ENCODE measurements at regions not wholly inside any gene's neighbourhood (a gene's known extent, or its start where the extent isn't known, plus 50 kb on each side); places are given as distances from the start of the nearest gene placed in this dataset.
A peak's percentile ranks its signal among the peaks of the same experiment; 100 is the strongest.

- TF ChIP-seq, protein P1, sequence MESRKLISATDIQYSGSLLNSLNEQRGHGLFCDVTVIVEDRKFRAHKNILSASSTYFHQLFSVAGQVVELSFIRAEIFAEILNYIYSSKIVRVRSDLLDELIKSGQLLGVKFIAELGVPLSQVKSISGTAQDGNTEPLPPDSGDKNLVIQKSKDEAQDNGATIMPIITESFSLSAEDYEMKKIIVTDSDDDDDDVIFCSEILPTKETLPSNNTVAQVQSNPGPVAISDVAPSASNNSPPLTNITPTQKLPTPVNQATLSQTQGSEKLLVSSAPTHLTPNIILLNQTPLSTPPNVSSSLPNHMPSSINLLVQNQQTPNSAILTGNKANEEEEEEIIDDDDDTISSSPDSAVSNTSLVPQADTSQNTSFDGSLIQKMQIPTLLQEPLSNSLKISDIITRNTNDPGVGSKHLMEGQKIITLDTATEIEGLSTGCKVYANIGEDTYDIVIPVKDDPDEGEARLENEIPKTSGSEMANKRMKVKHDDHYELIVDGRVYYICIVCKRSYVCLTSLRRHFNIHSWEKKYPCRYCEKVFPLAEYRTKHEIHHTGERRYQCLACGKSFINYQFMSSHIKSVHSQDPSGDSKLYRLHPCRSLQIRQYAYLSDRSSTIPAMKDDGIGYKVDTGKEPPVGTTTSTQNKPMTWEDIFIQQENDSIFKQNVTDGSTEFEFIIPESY (IDR thresholded peaks at IDR 0.05; ENCODE audit: borderline replicate concordance, low read depth): no peak
- no peak for TF ChIP-seq RXRA (IDR thresholded peaks at IDR 0.05; ENCODE audit: borderline replicate concordance, low read depth)
- TF ChIP-seq EP300 (IDR thresholded peaks at IDR 0.05; ENCODE audit: borderline replicate concordance in 1 of 2, low read depth in 1 of 2, low read length in 1 of 2): no peak
- TF ChIP-seq RAD21 (IDR thresholded peaks at IDR 0.05; ENCODE audit: low read length): peak; percentile 14; the same call in 1 of the 2 replicates
- TF ChIP-seq TAF1 (IDR thresholded peaks at IDR 0.05; ENCODE audit: borderline replicate concordance, low read depth, low read length): no peak
- no peak for TF ChIP-seq MXI1 (IDR thresholded peaks at IDR 0.05; ENCODE audit: low read depth, low read length)
- TF ChIP-seq GABPA (IDR thresholded peaks at IDR 0.05; ENCODE audit: low read depth): no peak
- TF ChIP-seq, protein P2, sequence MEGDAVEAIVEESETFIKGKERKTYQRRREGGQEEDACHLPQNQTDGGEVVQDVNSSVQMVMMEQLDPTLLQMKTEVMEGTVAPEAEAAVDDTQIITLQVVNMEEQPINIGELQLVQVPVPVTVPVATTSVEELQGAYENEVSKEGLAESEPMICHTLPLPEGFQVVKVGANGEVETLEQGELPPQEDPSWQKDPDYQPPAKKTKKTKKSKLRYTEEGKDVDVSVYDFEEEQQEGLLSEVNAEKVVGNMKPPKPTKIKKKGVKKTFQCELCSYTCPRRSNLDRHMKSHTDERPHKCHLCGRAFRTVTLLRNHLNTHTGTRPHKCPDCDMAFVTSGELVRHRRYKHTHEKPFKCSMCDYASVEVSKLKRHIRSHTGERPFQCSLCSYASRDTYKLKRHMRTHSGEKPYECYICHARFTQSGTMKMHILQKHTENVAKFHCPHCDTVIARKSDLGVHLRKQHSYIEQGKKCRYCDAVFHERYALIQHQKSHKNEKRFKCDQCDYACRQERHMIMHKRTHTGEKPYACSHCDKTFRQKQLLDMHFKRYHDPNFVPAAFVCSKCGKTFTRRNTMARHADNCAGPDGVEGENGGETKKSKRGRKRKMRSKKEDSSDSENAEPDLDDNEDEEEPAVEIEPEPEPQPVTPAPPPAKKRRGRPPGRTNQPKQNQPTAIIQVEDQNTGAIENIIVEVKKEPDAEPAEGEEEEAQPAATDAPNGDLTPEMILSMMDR (IDR thresholded peaks at IDR 0.05): peak; percentile 45
- TF ChIP-seq GATA2 (CRISPR knock-in tag; IDR thresholded peaks at IDR 0.05): no peak
- no peak for TF ChIP-seq NRF1 (IDR thresholded peaks at IDR 0.05; ENCODE audit: low read depth, low read length)
- TF ChIP-seq POLR2AphosphoS5 (IDR thresholded peaks at IDR 0.05; ENCODE audit: low read depth, low read length): no peak
- no peak for TF ChIP-seq TEAD4 (IDR thresholded peaks at IDR 0.05; ENCODE audit: borderline replicate concordance, insufficient read depth)
- peak; percentile 37 for TF ChIP-seq SMC3 (IDR thresholded peaks at IDR 0.05; ENCODE audit: low read depth, low read length)
- CTCF ChIA-PET: interaction anchor here (1.3 kb wide), 1 partner anchor 467 kb away, joined by 3 read pairs; no protein-coding TSS in a partner anchor
- peak; percentile 1 for DNase-seq
- Histone ChIP-seq H3K9ac (no peak overlapping the region), H3K79me2 (ENCODE audit: insufficient read depth) (no peaks in the 10 kb centered on the region), H3K27me3 (ENCODE audit: insufficient read depth) (no peaks in the 10 kb centered on the region), H3F3A (replicated peaks; ENCODE audit: insufficient read depth) (no peaks in the 10 kb centered on the region), H3K4me2 (no peak overlapping the region), H3K27ac (ENCODE audit: low read depth in 2 of 2, low read length in 1 of 2) (no peak overlapping the region), H2AFZ (ENCODE audit: low read depth) (no peak overlapping the region), H3K36me3 (replicated peaks in 1 of 2; ENCODE audit: control insufficient read depth in 1 of 2, insufficient read depth in 2 of 2, low read length in 1 of 2) (no peaks in the 10 kb centered on the region), H3K9me2 (no peaks in the 10 kb centered on the region; the same call in 1 of the 2 replicates), H3K9me3 (no peaks in the 10 kb centered on the region), H4K20me1 (ENCODE audit: insufficient read depth) (no peaks in the 10 kb centered on the region), H3K4me3 (ENCODE audit: low read depth in 2 of 2, low read length in 1 of 2) (no peak overlapping the region), H3K4me1 (ENCODE audit: control insufficient read depth in 1 of 2, insufficient read depth in 2 of 2, low read depth in 1 of 2, low read length in 1 of 2) (no peaks in the 10 kb centered on the region)
- POLR2A ChIA-PET: no interaction called here
- 36% methylated on average over 5 of the region's 5 CpGs for WGBS (ENCODE audit: low lambda C conversion rate)
Observed at GRCh38 chr21:14773777-14774345, 227.7 kb upstream of the SAMSN1 start.

DNA sequence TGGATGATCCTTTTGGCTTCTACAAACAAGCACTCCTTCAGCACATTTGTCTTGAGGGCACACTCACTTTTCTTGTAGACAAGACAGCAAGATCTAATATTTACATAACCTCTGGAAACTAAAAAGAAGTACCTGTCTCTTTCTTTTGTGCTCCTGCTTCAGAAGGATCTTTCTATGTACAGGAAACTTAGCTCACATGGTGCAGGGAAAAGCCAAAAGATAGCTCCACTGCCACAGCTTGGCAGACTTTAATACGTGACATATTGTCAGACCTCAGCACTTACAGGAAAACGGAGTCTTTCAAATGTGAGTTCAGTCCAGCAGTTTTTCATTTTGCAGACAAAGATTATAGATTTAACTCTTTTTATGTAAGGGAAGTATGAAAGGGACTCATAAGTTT, 225.5 kb upstream of the SAMSN1 start:
- DNase-seq: no peak
- no peaks in the 10 kb centered on the region; the same call in 1 of the 2 replicates for H3K9me2 ChIP-seq
- H3K4me1 ChIP-seq (ENCODE audit: control insufficient read depth in 1 of 2, insufficient read depth in 2 of 2, low read depth in 1 of 2, low read length in 1 of 2): no peaks in the 10 kb centered on the region
- no peaks in the 10 kb centered on the region for H3K27me3 ChIP-seq (ENCODE audit: insufficient read depth)
- POLR2A ChIA-PET: no interaction called here
- H3K4me3 ChIP-seq (ENCODE audit: low read depth in 2 of 2, low read length in 1 of 2): no peak overlapping the region
- H3K79me2 ChIP-seq (ENCODE audit: insufficient read depth): no peaks in the 10 kb centered on the region
- 19% methylated on average over 2 of the region's 2 CpGs for WGBS (ENCODE audit: low lambda C conversion rate)
- H3K27ac ChIP-seq (ENCODE audit: low read depth in 2 of 2, low read length in 1 of 2): no peak overlapping the region
- H3K4me2 ChIP-seq: no peak overlapping the region
- no peaks in the 10 kb centered on the region for H3F3A ChIP-seq (replicated peaks; ENCODE audit: insufficient read depth)
- no peak for TF ChIP-seq USF1 (IDR thresholded peaks at IDR 0.05; ENCODE audit: borderline replicate concordance, low read depth)
- TF ChIP-seq, protein P3, sequence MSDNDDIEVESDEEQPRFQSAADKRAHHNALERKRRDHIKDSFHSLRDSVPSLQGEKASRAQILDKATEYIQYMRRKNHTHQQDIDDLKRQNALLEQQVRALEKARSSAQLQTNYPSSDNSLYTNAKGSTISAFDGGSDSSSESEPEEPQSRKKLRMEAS (IDR thresholded peaks at IDR 0.05; ENCODE audit: low read depth): no peak
- TF ChIP-seq YY1 (IDR thresholded peaks at IDR 0.05; ENCODE audit: low read depth): no peak
- TF ChIP-seq FOXM1 (IDR thresholded peaks at IDR 0.05; ENCODE audit: low read depth): no peak
- TF ChIP-seq NFIC (IDR thresholded peaks at IDR 0.05; ENCODE audit: borderline replicate concordance): no peak
- no peak for TF ChIP-seq GABPA (IDR thresholded peaks at IDR 0.05; ENCODE audit: low read depth)
- no peak for TF ChIP-seq JUND (IDR thresholded peaks at IDR 0.05)
- TF ChIP-seq NRF1 (IDR thresholded peaks at IDR 0.05; ENCODE audit: low read depth, low read length): no peak
- no peak for TF ChIP-seq TAF1 (IDR thresholded peaks at IDR 0.05; ENCODE audit: borderline replicate concordance, low read depth, low read length)
- no peak for TF ChIP-seq TEAD4 (IDR thresholded peaks at IDR 0.05; ENCODE audit: borderline replicate concordance, insufficient read depth)
- no peak for TF ChIP-seq SMC3 (IDR thresholded peaks at IDR 0.05; ENCODE audit: low read depth, low read length)
- TF ChIP-seq ELF1 (IDR thresholded peaks at IDR 0.05): no peak
- no peak for TF ChIP-seq SIN3A (IDR thresholded peaks at IDR 0.05; ENCODE audit: borderline replicate concordance, low read depth, low read length)
- no peak for TF ChIP-seq RXRA (IDR thresholded peaks at IDR 0.05; ENCODE audit: borderline replicate concordance, low read depth)
- no peak overlapping the region for H3K9ac ChIP-seq
- no peak overlapping the region for H2AFZ ChIP-seq (ENCODE audit: low read depth)
- no peaks in the 10 kb centered on the region for H4K20me1 ChIP-seq (ENCODE audit: insufficient read depth)
- CTCF ChIA-PET: no interaction called here
- no peaks in the 10 kb centered on the region for H3K36me3 ChIP-seq (replicated peaks in 1 of 2; ENCODE audit: control insufficient read depth in 1 of 2, insufficient read depth in 2 of 2, low read length in 1 of 2)
- no peaks in the 10 kb centered on the region for H3K9me3 ChIP-seq

Data from SK-N-SH (cell line).